ENCODE measurements at regions not wholly inside any gene's neighbourhood (a gene's known extent, or its start where the extent isn't known, plus 50 kb on each side); places are given as distances from the start of the nearest gene placed in this dataset.

- no peak overlapping the region for H3K4me2 ChIP-seq
- TF ChIP-seq CTCF (conservative IDR thresholded peaks at IDR 0.05; ENCODE audit: low read depth, low read length), result no peak
- H3K27ac ChIP-seq, result no peak overlapping the region
- no peaks in the 10 kb centered on the region for H3K79me2 ChIP-seq (ENCODE audit: insufficient read depth, low read depth)
- H2AFZ ChIP-seq (ENCODE audit: low read depth), result no peak overlapping the region
- H3K4me1 ChIP-seq (ENCODE audit: low read depth, poor library complexity, severe bottlenecking), result no peaks in the 10 kb centered on the region
- H4K20me1 ChIP-seq (ENCODE audit: insufficient read depth), result no peaks in the 10 kb centered on the region
- no peak overlapping the region for H3K9ac ChIP-seq
- H3K36me3 ChIP-seq (ENCODE audit: insufficient read depth), result no peaks in the 10 kb centered on the region
- no peak overlapping the region for H3K4me3 ChIP-seq (IDR thresholded peaks at IDR 0.05; ENCODE audit: insufficient read depth, low read depth, low read length)
- no peaks in the 10 kb centered on the region for H3K27me3 ChIP-seq (ENCODE audit: insufficient read depth, low read depth)
Measured at GRCh38 chr15:96692826-96693225, 362.3 kb downstream of the NR2F2 start.

GRCh38 chr15:96693515-96693914 lies 363.0 kb downstream of the NR2F2 start:
- Histone ChIP-seq H3K27me3 (ENCODE audit: insufficient read depth, low read depth) (no peaks in the 10 kb centered on the region), H3K9ac (no peak overlapping the region), H3K27ac (no peak overlapping the region), H3K4me3 (IDR thresholded peaks at IDR 0.05; ENCODE audit: insufficient read depth, low read depth, low read length) (no peak overlapping the region), H3K4me2 (no peak overlapping the region), H4K20me1 (ENCODE audit: insufficient read depth) (no peaks in the 10 kb centered on the region), H3K79me2 (ENCODE audit: insufficient read depth, low read depth) (no peaks in the 10 kb centered on the region), H2AFZ (ENCODE audit: low read depth) (no peak overlapping the region), H3K4me1 (ENCODE audit: low read depth, poor library complexity, severe bottlenecking) (no peaks in the 10 kb centered on the region), H3K36me3 (ENCODE audit: insufficient read depth) (no peaks in the 10 kb centered on the region)
- no peak for TF ChIP-seq CTCF (conservative IDR thresholded peaks at IDR 0.05; ENCODE audit: low read depth, low read length)

- Histone ChIP-seq H3K4me2 (no peak overlapping the region), H2AFZ (ENCODE audit: low read depth) (no peak overlapping the region), H3K27me3 (ENCODE audit: insufficient read depth, low read depth) (no peaks in the 10 kb centered on the region), H3K27ac (no peak overlapping the region), H3K4me3 (IDR thresholded peaks at IDR 0.05; ENCODE audit: insufficient read depth, low read depth, low read length) (no peak overlapping the region), H4K20me1 (ENCODE audit: insufficient read depth) (no peaks in the 10 kb centered on the region), H3K4me1 (ENCODE audit: low read depth, poor library complexity, severe bottlenecking) (no peaks in the 10 kb centered on the region), H3K79me2 (ENCODE audit: insufficient read depth, low read depth) (no peaks in the 10 kb centered on the region), H3K36me3 (ENCODE audit: insufficient read depth) (no peaks in the 10 kb centered on the region), H3K9ac (no peak overlapping the region)
- no peak for TF ChIP-seq CTCF (conservative IDR thresholded peaks at IDR 0.05; ENCODE audit: low read depth, low read length)
Measured at GRCh38 chr15:96693990-96694517, 363.6 kb downstream of the NR2F2 start.

GRCh38 chr15:96695426-96695825 lies 364.9 kb downstream of the NR2F2 start:
- no peak for TF ChIP-seq CTCF (conservative IDR thresholded peaks at IDR 0.05; ENCODE audit: low read depth, low read length)

More at GRCh38 chr15:96695426-96695825, 364.9 kb downstream of the NR2F2 start:
- Histone ChIP-seq H4K20me1 (ENCODE audit: insufficient read depth) (no peaks in the 10 kb centered on the region), H3K4me1 (ENCODE audit: low read depth, poor library complexity, severe bottlenecking) (no peaks in the 10 kb centered on the region), H3K36me3 (ENCODE audit: insufficient read depth) (no peaks in the 10 kb centered on the region), H3K4me2 (no peak overlapping the region), H3K9ac (no peak overlapping the region), H3K79me2 (ENCODE audit: insufficient read depth, low read depth) (no peaks in the 10 kb centered on the region), H3K27me3 (ENCODE audit: insufficient read depth, low read depth) (no peaks in the 10 kb centered on the region), H3K27ac (no peak overlapping the region), H3K4me3 (IDR thresholded peaks at IDR 0.05; ENCODE audit: insufficient read depth, low read depth, low read length) (no peak overlapping the region), H2AFZ (ENCODE audit: low read depth) (no peak overlapping the region)

Data from KMS-11 (cell line).